ENCODE measurements at regions not wholly inside any gene's neighbourhood (a gene's known extent, or its start where the extent isn't known, plus 50 kb on each side); places are given as distances from the start of the nearest gene placed in this dataset.

- H3K9me3 ChIP-seq, result peaks cover 9% of the 10 kb centered on the region; the same call in 1 of the 3 replicates
- ChIA-PET CTCF (interaction anchor here (0.5 to 1.1 kb wide), 2 partner anchors 8 to 906 kb away, joined by 3 read pairs; no protein-coding TSS in a partner anchor), POLR2A (interaction anchor here (1.2 kb wide), 1 partner anchor 326 kb away, joined by 3 read pairs; the partner anchor contains the start of gene TGFB2)
- no peak for TF ChIP-seq NPAS2 (CRISPR knock-in tag; IDR thresholded peaks at IDR 0.05; ENCODE audit: borderline replicate concordance)
- TF ChIP-seq, protein P1, sequence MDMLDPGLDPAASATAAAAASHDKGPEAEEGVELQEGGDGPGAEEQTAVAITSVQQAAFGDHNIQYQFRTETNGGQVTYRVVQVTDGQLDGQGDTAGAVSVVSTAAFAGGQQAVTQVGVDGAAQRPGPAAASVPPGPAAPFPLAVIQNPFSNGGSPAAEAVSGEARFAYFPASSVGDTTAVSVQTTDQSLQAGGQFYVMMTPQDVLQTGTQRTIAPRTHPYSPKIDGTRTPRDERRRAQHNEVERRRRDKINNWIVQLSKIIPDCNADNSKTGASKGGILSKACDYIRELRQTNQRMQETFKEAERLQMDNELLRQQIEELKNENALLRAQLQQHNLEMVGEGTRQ (IDR thresholded peaks at IDR 0.05), result no peak
- TF ChIP-seq POLR2A (IDR thresholded peaks at IDR 0.05; ENCODE audit: low read length), result no peak
- ATAC-seq, result no peak
- H3K4me3 ChIP-seq, result no peak overlapping the region
- WGBS (ENCODE audit: missing lambda C conversion rate), result 61% methylated on average over 6 of the region's 6 CpGs
- peak overlapping the region; percentile 15 to 70; a peak in 4 of 6 replicates for H3K27ac ChIP-seq
- DNase-seq (ENCODE audit: low read depth in 1 of 2, low spot score in 1 of 2), result no peak
- no peak overlapping the region for H3K4me2 ChIP-seq
- H3K4me1 ChIP-seq, result peaks cover 20% of the 10 kb centered on the region
- no peak for FAIRE-seq
Measured at GRCh38 chr1:218671573-218671972, 326.4 kb downstream of the TGFB2 start.

DNA sequence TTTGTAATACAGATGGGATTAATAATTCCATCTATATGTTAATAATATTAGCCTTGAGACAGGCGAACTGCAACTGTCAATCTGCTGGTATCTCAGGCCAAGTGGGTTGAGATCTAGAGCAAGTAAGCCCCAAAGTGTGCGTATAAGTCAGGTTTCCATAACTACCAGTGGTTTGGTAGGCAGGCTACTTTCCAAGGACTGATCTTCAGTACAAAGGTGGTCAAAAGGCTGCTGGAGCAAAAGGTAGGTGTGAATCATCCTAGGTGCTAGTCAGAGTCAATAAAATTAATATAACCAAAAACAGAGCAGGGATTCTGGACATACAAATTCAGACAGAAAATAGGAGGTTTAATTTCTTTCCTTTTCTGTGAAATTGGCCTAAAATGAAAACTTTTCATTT is 328.0 kb downstream of the TGFB2 start:
- TF ChIP-seq POLR2A (IDR thresholded peaks at IDR 0.05; ENCODE audit: low read length), result no peak
- TF ChIP-seq KDM5A (IDR thresholded peaks at IDR 0.05), result no peak
- TF ChIP-seq TFCP2L1 (CRISPR knock-in tag; IDR thresholded peaks at IDR 0.05), result no peak
- no peak for TF ChIP-seq NPAS2 (CRISPR knock-in tag; IDR thresholded peaks at IDR 0.05; ENCODE audit: borderline replicate concordance)
- no peak for TF ChIP-seq KDM1A (IDR thresholded peaks at IDR 0.05; ENCODE audit: low read depth)
- no peak for TF ChIP-seq FOSB (CRISPR knock-in tag; IDR thresholded peaks at IDR 0.05)
- TF ChIP-seq FOXS1 (CRISPR knock-in tag; IDR thresholded peaks at IDR 0.05), result no peak
- no peak for TF ChIP-seq ZC3H11A (IDR thresholded peaks at IDR 0.05)
- no peak for TF ChIP-seq ZNF302 (CRISPR knock-in tag; IDR thresholded peaks at IDR 0.05)
- no peak for TF ChIP-seq JUN (IDR thresholded peaks at IDR 0.05)
- TF ChIP-seq, protein P2, sequence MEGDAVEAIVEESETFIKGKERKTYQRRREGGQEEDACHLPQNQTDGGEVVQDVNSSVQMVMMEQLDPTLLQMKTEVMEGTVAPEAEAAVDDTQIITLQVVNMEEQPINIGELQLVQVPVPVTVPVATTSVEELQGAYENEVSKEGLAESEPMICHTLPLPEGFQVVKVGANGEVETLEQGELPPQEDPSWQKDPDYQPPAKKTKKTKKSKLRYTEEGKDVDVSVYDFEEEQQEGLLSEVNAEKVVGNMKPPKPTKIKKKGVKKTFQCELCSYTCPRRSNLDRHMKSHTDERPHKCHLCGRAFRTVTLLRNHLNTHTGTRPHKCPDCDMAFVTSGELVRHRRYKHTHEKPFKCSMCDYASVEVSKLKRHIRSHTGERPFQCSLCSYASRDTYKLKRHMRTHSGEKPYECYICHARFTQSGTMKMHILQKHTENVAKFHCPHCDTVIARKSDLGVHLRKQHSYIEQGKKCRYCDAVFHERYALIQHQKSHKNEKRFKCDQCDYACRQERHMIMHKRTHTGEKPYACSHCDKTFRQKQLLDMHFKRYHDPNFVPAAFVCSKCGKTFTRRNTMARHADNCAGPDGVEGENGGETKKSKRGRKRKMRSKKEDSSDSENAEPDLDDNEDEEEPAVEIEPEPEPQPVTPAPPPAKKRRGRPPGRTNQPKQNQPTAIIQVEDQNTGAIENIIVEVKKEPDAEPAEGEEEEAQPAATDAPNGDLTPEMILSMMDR (IDR thresholded peaks at IDR 0.05), result no peak
- TF ChIP-seq BCL3 (IDR thresholded peaks at IDR 0.05), result no peak
- TF ChIP-seq NFE2L2 (conservative IDR thresholded peaks at IDR 0.05; ENCODE audit: low read length), result no peak
- no peak for TF ChIP-seq CBX2 (IDR thresholded peaks at IDR 0.05; ENCODE audit: borderline replicate concordance, low read depth)
- Histone ChIP-seq H3K27ac (peak overlapping the region; percentile 4 to 72; a peak in 4 of 6 replicates), H3K9me3 (0 out of 3 replicates have a peak, but pooled peaks cover 5% of the 10 kb centered on the region), H3K4me1 (peaks cover 20% of the 10 kb centered on the region), H3K4me3 (no peak overlapping the region), H3K4me2 (no peak overlapping the region)
- 77% methylated on average over 2 of the region's 2 CpGs for WGBS (ENCODE audit: missing lambda C conversion rate)
- no peak for ATAC-seq
- POLR2A ChIA-PET, result interaction anchor here (1.2 kb wide), 1 partner anchor 328 kb away, joined by 3 read pairs; the partner anchor contains the start of gene TGFB2
- FAIRE-seq, result no peak
- DNase-seq (ENCODE audit: low read depth in 1 of 2, low spot score in 1 of 2), result no peak
- CTCF ChIA-PET, result no interaction called here

GRCh38 chr1:218674280-218674773 is 329.2 kb downstream of the TGFB2 start:
- ATAC-seq (peak; percentile 98 to 99), DNase-seq (ENCODE audit: low read depth in 1 of 2, low spot score in 1 of 2) (peak; percentile 48 to 93), FAIRE-seq (peak; percentile 98)
- 3% methylated on average over 9 of the region's 9 CpGs for WGBS (ENCODE audit: missing lambda C conversion rate)
- CTCF ChIA-PET, result interaction anchor here (0.8 to 0.9 kb wide), 2 partner anchors 8 to 393 kb away, joined by 3 read pairs; no protein-coding TSS in a partner anchor
- H3K4me2 ChIP-seq, result peak overlapping the region; percentile 73
- POLR2A ChIA-PET, result interaction anchor here (1.1 to 1.9 kb wide), 3 partner anchors 10 to 329 kb away, joined by 5 to 7 read pairs (median 7); partner anchors contain the start of gene TGFB2
- H3K4me3 ChIP-seq, result no peak overlapping the region
- peak overlapping the region; percentile 75 to 94 for H3K27ac ChIP-seq
- H3K9me3 ChIP-seq, result no peaks in the 10 kb centered on the region
- peaks cover 20% of the 10 kb centered on the region for H3K4me1 ChIP-seq
- TF ChIP-seq HES2 (IDR thresholded peaks at IDR 0.05) (no peak), BCL3 (IDR thresholded peaks at IDR 0.05) (no peak), EP300 (IDR thresholded peaks at IDR 0.05) (peak in 1 of 2 experiments; percentile 69; a peak in 2 of 5 replicates), CEBPB (IDR thresholded peaks at IDR 0.05) (peak in 1 of 2 experiments; percentile 76; a peak in 2 of 4 replicates), NPAS2 (CRISPR knock-in tag; IDR thresholded peaks at IDR 0.05; ENCODE audit: borderline replicate concordance) (no peak), HOXB5 (CRISPR knock-in tag; IDR thresholded peaks at IDR 0.05) (no peak), CBX2 (IDR thresholded peaks at IDR 0.05; ENCODE audit: borderline replicate concordance, low read depth) (no peak), FOSB (CRISPR knock-in tag; IDR thresholded peaks at IDR 0.05) (peak; percentile 69; the same call in 1 of the 2 replicates), SMC3 (IDR thresholded peaks at IDR 0.05) (peak; percentile 61), BHLHE40 (IDR thresholded peaks at IDR 0.05; ENCODE audit: low read depth, low read length) (no peak), HDAC2 (IDR thresholded peaks at IDR 0.05) (no peak), HOXB13 (CRISPR knock-in tag; IDR thresholded peaks at IDR 0.05; ENCODE audit: low read depth) (peak; percentile 83), HOXA7 (CRISPR knock-in tag; IDR thresholded peaks at IDR 0.05) (no peak), ZNF302 (CRISPR knock-in tag; IDR thresholded peaks at IDR 0.05) (peak; percentile 89), RAD21 (conservative IDR thresholded peaks at IDR 0.05 in 1 of 2, IDR thresholded peaks at IDR 0.05 in 1 of 2) (peak; percentile 57 to 62)
- TF ChIP-seq, protein P3, sequence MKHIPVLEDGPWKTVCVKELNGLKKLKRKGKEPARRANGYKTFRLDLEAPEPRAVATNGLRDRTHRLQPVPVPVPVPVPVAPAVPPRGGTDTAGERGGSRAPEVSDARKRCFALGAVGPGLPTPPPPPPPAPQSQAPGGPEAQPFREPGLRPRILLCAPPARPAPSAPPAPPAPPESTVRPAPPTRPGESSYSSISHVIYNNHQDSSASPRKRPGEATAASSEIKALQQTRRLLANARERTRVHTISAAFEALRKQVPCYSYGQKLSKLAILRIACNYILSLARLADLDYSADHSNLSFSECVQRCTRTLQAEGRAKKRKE (CRISPR knock-in tag; IDR thresholded peaks at IDR 0.05; ENCODE audit: low read depth), result no peak
- TF ChIP-seq, protein P4, sequence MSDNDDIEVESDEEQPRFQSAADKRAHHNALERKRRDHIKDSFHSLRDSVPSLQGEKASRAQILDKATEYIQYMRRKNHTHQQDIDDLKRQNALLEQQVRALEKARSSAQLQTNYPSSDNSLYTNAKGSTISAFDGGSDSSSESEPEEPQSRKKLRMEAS (IDR thresholded peaks at IDR 0.05), result peak; percentile 69
